GM21717 (cell line): ENCODE measurements at regions not wholly inside any gene's neighbourhood (a gene's known extent, or its start where the extent isn't known, plus 50 kb on each side); places are given as distances from the start of the nearest gene placed in this dataset.
"Not testable (repeated sequence)": the region's sequence is repeated elsewhere in the genome, so short reads cannot be mapped to it uniquely, and the experiment has no call there.

Experiments
- ATAC-seq: cut with Tn5 transposase; IDR thresholded peaks from one replicate; pipeline ENCODE4 v1.9.1; 2021; ENCODE audit warnings: mild to moderate bottlenecking, moderate library complexity; ENCODE audit not compliant: unreplicated experiment

- ATAC-seq: no peak
Observed at GRCh38 chr10:33010132-33011037, 52.4 kb upstream of the ITGB1 start.

- no peak for ATAC-seq
Observed at GRCh38 chr10:33009244-33010131, 51.5 kb upstream of the ITGB1 start.

GRCh38 chr10:33008499-33009243 lies 50.6 kb upstream of the ITGB1 start:
- no peak for ATAC-seq

GRCh38 chr10:33007731-33008381 lies 49.8 kb upstream of the ITGB1 start:
- not testable (repeated sequence) for ATAC-seq
